ENCODE measurements at regions not wholly inside any gene's neighbourhood (a gene's known extent, or its start where the extent isn't known, plus 50 kb on each side); places are given as distances from the start of the nearest gene placed in this dataset.

DNA sequence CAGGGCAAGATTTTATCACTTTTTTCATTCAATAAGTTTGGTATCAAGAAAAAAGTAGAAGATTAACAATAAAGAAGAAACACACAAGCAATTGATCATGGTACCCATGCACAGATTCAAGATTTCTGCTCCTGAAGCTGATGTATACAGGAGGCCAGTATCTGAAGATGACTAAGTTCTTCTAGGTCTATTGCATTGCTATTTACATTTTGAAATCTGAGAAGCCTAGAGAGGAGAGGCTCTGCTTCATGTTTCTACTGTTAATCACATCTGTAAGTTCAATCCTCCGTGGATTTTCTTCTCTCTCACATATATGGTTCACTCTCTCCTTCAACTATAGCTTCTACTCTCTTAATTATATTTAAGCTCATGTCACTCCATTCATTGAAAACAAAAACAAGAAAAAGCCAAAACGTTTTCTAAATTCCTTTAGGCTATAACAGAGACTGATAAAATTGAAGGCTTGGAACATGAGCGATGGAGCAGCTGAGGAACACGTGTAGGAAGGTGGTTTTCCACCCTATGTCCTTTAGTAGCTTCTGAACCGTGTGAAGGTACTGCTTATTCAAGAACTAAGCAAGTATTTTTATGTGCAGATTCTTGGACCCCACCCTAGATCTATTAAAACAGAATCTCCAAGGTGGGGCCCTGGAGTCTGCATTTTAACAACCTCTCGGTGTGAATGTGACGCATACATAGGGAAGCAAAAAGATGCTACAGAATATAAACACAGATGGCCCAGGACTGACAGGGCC, 198.2 kb downstream of the EFNB2 start:
- WGBS (ENCODE audit: insufficient coverage, insufficient read length), result no CpG with 5 or more reads among the region's 7 CpGs
- no peaks in the 10 kb centered on the region for H3K27me3 ChIP-seq (ENCODE audit: control insufficient read depth, insufficient read depth, low read length)
- H3K27ac ChIP-seq (ENCODE audit: low read length), result no peak overlapping the region
- DNase-seq (ENCODE audit: low read depth, low spot score), result no peak
- peaks cover 1% of the 10 kb centered on the region; the same call in 1 of the 2 replicates for H3K9me3 ChIP-seq (ENCODE audit: control insufficient read depth, insufficient read depth, low read length)
- no peak overlapping the region for H3K4me3 ChIP-seq (ENCODE audit: low read length)
- no peaks in the 10 kb centered on the region for H3K36me3 ChIP-seq (ENCODE audit: control insufficient read depth, insufficient read depth, low read length)
- H3K4me1 ChIP-seq (ENCODE audit: control insufficient read depth, insufficient read depth, low read length), result peaks cover 2% of the 10 kb centered on the region; the same call in 1 of the 2 replicates

DNA sequence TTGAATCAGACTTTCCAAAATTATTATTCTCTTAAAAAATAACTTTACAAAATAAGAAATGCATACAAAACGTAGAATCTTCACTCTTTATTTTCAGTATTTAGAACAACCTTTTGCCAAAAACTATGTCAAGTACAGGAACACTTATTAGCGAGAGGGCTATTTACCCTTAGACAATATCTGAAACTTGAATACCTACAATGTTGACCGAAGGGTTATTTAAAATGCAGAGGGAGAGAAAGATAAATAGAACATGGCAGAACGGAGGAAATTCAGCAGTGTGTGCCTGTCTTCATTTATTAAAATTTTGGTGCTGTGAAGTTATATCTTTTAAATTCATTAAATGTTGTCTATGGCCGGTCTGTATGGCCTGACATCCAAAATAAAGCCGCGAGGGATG, 198.8 kb downstream of the EFNB2 start:
- 100% methylated on average over 1 of the region's 7 CpGs for WGBS (ENCODE audit: insufficient coverage, insufficient read length)
- H3K27ac ChIP-seq (ENCODE audit: low read length), result no peak overlapping the region
- DNase-seq (ENCODE audit: low read depth, low spot score), result no peak
- H3K36me3 ChIP-seq (ENCODE audit: control insufficient read depth, insufficient read depth, low read length), result no peaks in the 10 kb centered on the region
- H3K4me3 ChIP-seq (ENCODE audit: low read length), result no peak overlapping the region
- H3K27me3 ChIP-seq (ENCODE audit: control insufficient read depth, insufficient read depth, low read length), result no peaks in the 10 kb centered on the region
- peaks cover 2% of the 10 kb centered on the region; the same call in 1 of the 2 replicates for H3K4me1 ChIP-seq (ENCODE audit: control insufficient read depth, insufficient read depth, low read length)
- H3K9me3 ChIP-seq (ENCODE audit: control insufficient read depth, insufficient read depth, low read length), result peaks cover 1% of the 10 kb centered on the region; the same call in 1 of the 2 replicates

- Histone ChIP-seq H3K4me1 (ENCODE audit: control insufficient read depth, insufficient read depth, low read length) (peaks cover 2% of the 10 kb centered on the region; the same call in 1 of the 2 replicates), H3K27ac (ENCODE audit: low read length) (no peak overlapping the region), H3K27me3 (ENCODE audit: control insufficient read depth, insufficient read depth, low read length) (no peaks in the 10 kb centered on the region), H3K9me3 (ENCODE audit: control insufficient read depth, insufficient read depth, low read length) (no peaks in the 10 kb centered on the region), H3K36me3 (ENCODE audit: control insufficient read depth, insufficient read depth, low read length) (no peaks in the 10 kb centered on the region), H3K4me3 (ENCODE audit: low read length) (no peak overlapping the region)
- no CpG with 5 or more reads among the region's 4 CpGs for WGBS (ENCODE audit: insufficient coverage, insufficient read length)
- no peak for DNase-seq (ENCODE audit: low read depth, low spot score)
These were observed 202.8 kb downstream of the EFNB2 start for GRCh38 chr13:106332621-106333020.

- H3K4me3 ChIP-seq (ENCODE audit: low read length), result no peak overlapping the region
- H3K4me1 ChIP-seq (ENCODE audit: control insufficient read depth, insufficient read depth, low read length), result peaks cover 2% of the 10 kb centered on the region; the same call in 1 of the 2 replicates
- WGBS (ENCODE audit: insufficient coverage, insufficient read length), result no CpG with 5 or more reads among the region's 4 CpGs
- no peaks in the 10 kb centered on the region for H3K36me3 ChIP-seq (ENCODE audit: control insufficient read depth, insufficient read depth, low read length)
- no peak overlapping the region for H3K27ac ChIP-seq (ENCODE audit: low read length)
- no peaks in the 10 kb centered on the region for H3K9me3 ChIP-seq (ENCODE audit: control insufficient read depth, insufficient read depth, low read length)
- H3K27me3 ChIP-seq (ENCODE audit: control insufficient read depth, insufficient read depth, low read length), result no peaks in the 10 kb centered on the region
- no peak for DNase-seq (ENCODE audit: low read depth, low spot score)
These were observed 204.3 kb downstream of the EFNB2 start for GRCh38 chr13:106331116-106331515.

- H3K36me3 ChIP-seq (ENCODE audit: control insufficient read depth, insufficient read depth, low read length), result no peaks in the 10 kb centered on the region
- no peak overlapping the region for H3K27ac ChIP-seq (ENCODE audit: low read length)
- peaks cover 2% of the 10 kb centered on the region; the same call in 1 of the 2 replicates for H3K4me1 ChIP-seq (ENCODE audit: control insufficient read depth, insufficient read depth, low read length)
- no peak for DNase-seq (ENCODE audit: low read depth, low spot score)
- no peak overlapping the region for H3K4me3 ChIP-seq (ENCODE audit: low read length)
- H3K9me3 ChIP-seq (ENCODE audit: control insufficient read depth, insufficient read depth, low read length), result no peaks in the 10 kb centered on the region
- WGBS (ENCODE audit: insufficient coverage, insufficient read length), result no CpG with 5 or more reads among the region's 5 CpGs
- no peaks in the 10 kb centered on the region for H3K27me3 ChIP-seq (ENCODE audit: control insufficient read depth, insufficient read depth, low read length)
These were observed 205.5 kb downstream of the EFNB2 start for GRCh38 chr13:106329941-106330340.

DNA sequence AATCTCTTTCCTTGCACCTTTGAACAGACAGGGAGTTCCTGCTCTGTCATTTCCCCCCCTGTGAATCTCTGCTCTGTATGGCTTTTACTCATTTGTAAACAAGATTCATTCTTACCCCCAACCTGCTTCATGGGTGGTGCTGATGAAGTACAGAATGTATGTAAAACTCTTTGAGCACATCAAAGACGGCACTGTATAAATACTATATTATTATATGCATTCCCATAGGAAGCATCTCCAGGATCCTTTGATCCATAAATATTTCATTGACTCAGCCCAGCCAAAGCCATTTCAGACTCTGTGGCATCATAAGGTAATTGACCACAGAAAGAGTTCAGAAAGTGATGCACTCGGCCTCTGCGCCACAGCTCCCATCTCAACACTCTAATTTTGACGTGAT, 208.7 kb downstream of the EFNB2 start:
- no peak overlapping the region for H3K27ac ChIP-seq (ENCODE audit: low read length)
- WGBS (ENCODE audit: insufficient coverage, insufficient read length), result 100% methylated on average over 2 of the region's 4 CpGs
- H3K9me3 ChIP-seq (ENCODE audit: control insufficient read depth, insufficient read depth, low read length), result peaks cover 6% of the 10 kb centered on the region
- H3K36me3 ChIP-seq (ENCODE audit: control insufficient read depth, insufficient read depth, low read length), result 0 out of 2 replicates have a peak, but pooled peaks cover 2% of the 10 kb centered on the region
- H3K27me3 ChIP-seq (ENCODE audit: control insufficient read depth, insufficient read depth, low read length), result no peaks in the 10 kb centered on the region
- no peak for DNase-seq (ENCODE audit: low read depth, low spot score)
- H3K4me3 ChIP-seq (ENCODE audit: low read length), result no peak overlapping the region
- no peaks in the 10 kb centered on the region for H3K4me1 ChIP-seq (ENCODE audit: control insufficient read depth, insufficient read depth, low read length)

DNA sequence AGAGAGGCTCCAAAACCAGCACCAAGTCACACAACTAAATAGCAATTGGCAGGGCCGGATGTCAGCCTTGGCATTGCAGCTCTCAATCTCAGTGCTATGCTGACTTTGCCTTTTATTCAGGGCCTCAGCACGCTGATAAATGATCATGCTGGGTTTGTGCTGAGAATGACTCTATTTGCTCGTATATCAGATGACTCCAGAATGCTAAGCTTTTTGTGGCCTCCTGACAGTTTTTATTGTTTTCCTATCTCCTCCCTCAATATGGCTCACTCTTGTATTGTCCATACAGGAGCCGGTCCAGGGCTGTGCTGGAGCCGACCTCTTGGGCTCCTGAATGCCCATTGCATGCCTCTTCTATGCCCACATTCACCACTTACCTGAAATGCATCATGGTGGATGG, 211.0 kb downstream of the EFNB2 start:
- no peaks in the 10 kb centered on the region for H3K4me1 ChIP-seq (ENCODE audit: control insufficient read depth, insufficient read depth, low read length)
- H3K4me3 ChIP-seq (ENCODE audit: low read length), result no peak overlapping the region
- peaks cover 6% of the 10 kb centered on the region for H3K9me3 ChIP-seq (ENCODE audit: control insufficient read depth, insufficient read depth, low read length)
- H3K27ac ChIP-seq (ENCODE audit: low read length), result no peak overlapping the region
- DNase-seq (ENCODE audit: low read depth, low spot score), result no peak
- no peaks in the 10 kb centered on the region for H3K27me3 ChIP-seq (ENCODE audit: control insufficient read depth, insufficient read depth, low read length)
- WGBS (ENCODE audit: insufficient coverage, insufficient read length), result no CpG with 5 or more reads among the region's 5 CpGs
- H3K36me3 ChIP-seq (ENCODE audit: control insufficient read depth, insufficient read depth, low read length), result 0 out of 2 replicates have a peak, but pooled peaks cover 2% of the 10 kb centered on the region

DNA sequence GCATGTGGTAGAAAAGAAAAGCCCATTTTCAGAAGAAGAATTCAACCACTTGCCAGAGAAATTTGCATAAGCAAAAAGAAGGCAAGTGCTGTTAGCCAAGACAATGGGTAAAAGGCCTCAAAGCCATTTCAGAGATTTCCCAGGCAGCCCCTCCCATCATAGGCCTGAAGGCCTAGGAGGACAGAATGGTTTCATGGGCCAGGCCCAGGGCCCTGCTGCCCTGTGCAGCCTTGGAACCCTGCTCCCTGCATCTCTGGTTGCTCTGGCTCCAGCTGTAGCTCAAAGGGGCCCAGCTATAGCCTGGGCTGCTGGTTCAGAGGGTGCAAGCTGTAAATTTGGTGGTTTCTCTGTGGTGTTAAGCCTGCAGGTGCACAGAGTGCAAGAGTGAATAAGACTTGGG, 212.8 kb downstream of the EFNB2 start:
- Histone ChIP-seq H3K27ac (ENCODE audit: low read length) (no peak overlapping the region), H3K9me3 (ENCODE audit: control insufficient read depth, insufficient read depth, low read length) (peaks cover 6% of the 10 kb centered on the region), H3K36me3 (ENCODE audit: control insufficient read depth, insufficient read depth, low read length) (0 out of 2 replicates have a peak, but pooled peaks cover 2% of the 10 kb centered on the region), H3K27me3 (ENCODE audit: control insufficient read depth, insufficient read depth, low read length) (no peaks in the 10 kb centered on the region), H3K4me1 (ENCODE audit: control insufficient read depth, insufficient read depth, low read length) (no peaks in the 10 kb centered on the region), H3K4me3 (ENCODE audit: low read length) (no peak overlapping the region)
- no peak for DNase-seq (ENCODE audit: low read depth, low spot score)

DNA sequence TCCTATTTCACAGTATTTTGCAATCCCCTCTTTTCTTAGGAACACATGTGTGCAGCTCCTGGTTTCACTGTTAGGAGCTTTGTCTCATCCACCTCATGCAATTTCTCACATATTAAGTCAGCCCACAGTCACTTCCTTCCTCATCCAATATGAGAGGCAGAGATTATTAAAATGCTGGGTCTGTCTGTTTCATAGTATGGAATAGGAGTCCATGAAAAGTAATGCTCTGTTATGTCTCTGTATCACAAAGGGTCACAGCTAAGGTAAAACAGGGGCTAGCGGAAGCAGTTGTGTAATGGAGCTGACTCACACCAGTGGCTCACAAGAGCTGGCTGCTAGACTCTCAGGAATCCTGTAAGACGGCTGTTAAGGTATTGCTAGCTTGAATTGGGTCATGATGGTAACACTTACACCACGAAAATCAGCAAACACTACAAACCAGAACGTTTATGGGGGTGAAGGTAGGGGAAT, 216.5 kb downstream of the EFNB2 start:
- no peak overlapping the region for H3K4me3 ChIP-seq (ENCODE audit: low read length)
- no peak overlapping the region for H3K27ac ChIP-seq (ENCODE audit: low read length)
- H3K9me3 ChIP-seq (ENCODE audit: control insufficient read depth, insufficient read depth, low read length), result peaks cover 6% of the 10 kb centered on the region
- no peak for DNase-seq (ENCODE audit: low read depth, low spot score)
- no peaks in the 10 kb centered on the region for H3K4me1 ChIP-seq (ENCODE audit: control insufficient read depth, insufficient read depth, low read length)
- no peaks in the 10 kb centered on the region for H3K27me3 ChIP-seq (ENCODE audit: control insufficient read depth, insufficient read depth, low read length)
- no CpG with 5 or more reads among the region's 4 CpGs for WGBS (ENCODE audit: insufficient coverage, insufficient read length)
- 0 out of 2 replicates have a peak, but pooled peaks cover 2% of the 10 kb centered on the region for H3K36me3 ChIP-seq (ENCODE audit: control insufficient read depth, insufficient read depth, low read length)

DNA sequence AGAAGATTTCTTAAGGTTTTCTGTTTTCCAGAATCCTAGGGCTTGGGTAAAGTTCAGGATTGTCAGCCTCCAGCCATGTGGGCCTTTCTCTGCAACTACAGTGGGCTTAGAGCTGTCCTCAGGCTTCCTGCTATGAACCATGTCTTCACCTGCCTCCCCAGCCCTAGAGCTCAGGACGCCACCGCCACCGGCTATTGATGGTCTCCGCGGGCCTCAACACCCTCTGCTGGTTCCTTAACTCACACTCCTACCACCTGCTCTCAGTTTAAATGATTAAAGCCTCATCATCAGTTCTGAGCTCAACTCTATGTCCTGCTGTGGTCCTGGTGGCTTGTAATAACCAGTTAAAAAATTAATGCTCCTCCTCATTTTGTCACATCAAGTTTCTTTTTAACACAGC, 221.0 kb downstream of the EFNB2 start:
- Histone ChIP-seq H3K9me3 (ENCODE audit: control insufficient read depth, insufficient read depth, low read length) (no peaks in the 10 kb centered on the region), H3K4me3 (ENCODE audit: low read length) (no peak overlapping the region), H3K4me1 (ENCODE audit: control insufficient read depth, insufficient read depth, low read length) (no peaks in the 10 kb centered on the region), H3K27me3 (ENCODE audit: control insufficient read depth, insufficient read depth, low read length) (no peaks in the 10 kb centered on the region), H3K36me3 (ENCODE audit: control insufficient read depth, insufficient read depth, low read length) (no peaks in the 10 kb centered on the region), H3K27ac (ENCODE audit: low read length) (no peak overlapping the region)
- DNase-seq (ENCODE audit: low read depth, low spot score), result no peak
- WGBS (ENCODE audit: insufficient coverage, insufficient read length), result no CpG with 5 or more reads among the region's 5 CpGs

DNA sequence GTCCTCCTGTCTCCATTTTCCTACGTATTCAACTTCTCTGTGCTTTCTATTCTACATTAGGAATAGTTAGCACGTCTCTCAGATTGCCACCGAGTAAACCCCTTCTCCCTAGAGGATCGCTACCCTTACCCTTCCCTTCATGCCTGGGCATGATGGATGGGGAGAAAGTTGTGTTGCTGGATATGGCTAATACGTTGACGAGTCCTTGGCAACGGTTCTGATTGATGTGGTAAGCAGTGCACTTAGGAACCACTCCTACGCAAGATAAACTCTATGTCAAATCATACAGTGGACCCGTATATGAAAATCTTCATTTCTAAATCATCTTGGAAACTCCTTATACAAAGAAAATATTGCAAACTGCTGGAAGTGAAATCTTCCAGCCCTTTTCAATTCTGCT, 224.5 kb downstream of the EFNB2 start:
- Histone ChIP-seq H3K27me3 (ENCODE audit: control insufficient read depth, insufficient read depth, low read length) (no peaks in the 10 kb centered on the region), H3K27ac (ENCODE audit: low read length) (no peak overlapping the region), H3K4me3 (ENCODE audit: low read length) (no peak overlapping the region), H3K36me3 (ENCODE audit: control insufficient read depth, insufficient read depth, low read length) (no peaks in the 10 kb centered on the region), H3K9me3 (ENCODE audit: control insufficient read depth, insufficient read depth, low read length) (no peaks in the 10 kb centered on the region), H3K4me1 (ENCODE audit: control insufficient read depth, insufficient read depth, low read length) (no peaks in the 10 kb centered on the region)
- no CpG with 5 or more reads among the region's 9 CpGs for WGBS (ENCODE audit: insufficient coverage, insufficient read length)
- DNase-seq (ENCODE audit: low read depth, low spot score), result no peak

All from iPS DF 6.9 (cell line).